ENCODE measurements at regions not wholly inside any gene's neighbourhood (a gene's known extent, or its start where the extent isn't known, plus 50 kb on each side); places are given as distances from the start of the nearest gene placed in this dataset.

DNA sequence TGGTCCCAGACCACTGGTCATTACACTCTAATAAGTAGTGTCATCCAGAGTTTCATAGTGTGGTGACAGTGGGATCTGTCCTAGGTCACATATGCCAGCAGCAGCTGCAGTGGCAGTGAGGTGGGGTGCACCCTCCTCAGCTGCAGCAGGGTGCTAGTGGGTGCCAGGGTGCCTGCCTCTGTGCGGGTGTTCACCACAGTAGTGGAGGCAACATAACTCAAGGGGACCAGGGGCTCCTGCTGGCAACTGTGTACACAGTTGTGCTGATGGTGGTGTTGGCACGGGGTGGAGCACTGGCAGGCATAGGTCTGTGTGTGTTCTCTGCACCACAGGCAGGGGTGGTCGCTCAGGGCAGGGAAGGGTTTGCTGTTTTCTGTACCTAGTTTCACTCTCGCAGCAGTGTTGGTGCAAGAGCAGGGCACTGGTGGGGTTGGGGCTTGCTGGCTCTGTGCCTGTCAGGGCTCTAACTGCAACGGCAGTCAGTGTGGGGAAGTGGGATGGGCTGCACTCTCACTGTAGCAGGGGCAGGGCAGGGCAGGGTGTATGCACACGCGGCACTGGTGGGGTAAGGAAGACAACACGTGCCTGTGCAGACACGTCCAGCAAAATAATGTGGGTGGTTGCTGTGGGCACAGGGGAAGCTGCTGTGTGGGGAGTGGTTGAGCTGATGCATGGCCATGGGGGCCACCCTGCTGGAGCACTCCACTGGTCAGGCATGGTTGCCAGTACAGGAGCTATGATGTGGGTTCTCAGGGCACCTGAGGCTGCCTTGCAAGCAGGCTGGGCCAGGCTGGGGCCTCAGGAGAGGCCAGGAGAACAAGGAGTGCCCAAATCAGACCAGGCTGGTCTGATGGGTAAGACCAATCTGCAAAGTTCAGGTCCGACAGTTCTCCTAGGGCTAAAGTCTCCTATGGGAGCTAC lies 226.6 kb downstream of the MEIS1 start:
- TF ChIP-seq, protein P1, sequence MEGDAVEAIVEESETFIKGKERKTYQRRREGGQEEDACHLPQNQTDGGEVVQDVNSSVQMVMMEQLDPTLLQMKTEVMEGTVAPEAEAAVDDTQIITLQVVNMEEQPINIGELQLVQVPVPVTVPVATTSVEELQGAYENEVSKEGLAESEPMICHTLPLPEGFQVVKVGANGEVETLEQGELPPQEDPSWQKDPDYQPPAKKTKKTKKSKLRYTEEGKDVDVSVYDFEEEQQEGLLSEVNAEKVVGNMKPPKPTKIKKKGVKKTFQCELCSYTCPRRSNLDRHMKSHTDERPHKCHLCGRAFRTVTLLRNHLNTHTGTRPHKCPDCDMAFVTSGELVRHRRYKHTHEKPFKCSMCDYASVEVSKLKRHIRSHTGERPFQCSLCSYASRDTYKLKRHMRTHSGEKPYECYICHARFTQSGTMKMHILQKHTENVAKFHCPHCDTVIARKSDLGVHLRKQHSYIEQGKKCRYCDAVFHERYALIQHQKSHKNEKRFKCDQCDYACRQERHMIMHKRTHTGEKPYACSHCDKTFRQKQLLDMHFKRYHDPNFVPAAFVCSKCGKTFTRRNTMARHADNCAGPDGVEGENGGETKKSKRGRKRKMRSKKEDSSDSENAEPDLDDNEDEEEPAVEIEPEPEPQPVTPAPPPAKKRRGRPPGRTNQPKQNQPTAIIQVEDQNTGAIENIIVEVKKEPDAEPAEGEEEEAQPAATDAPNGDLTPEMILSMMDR (IDR thresholded peaks at IDR 0.05; ENCODE audit: extremely low read depth, missing control alignments) = no peak
- no peak for DNase-seq (ENCODE audit: low spot score)

DNA sequence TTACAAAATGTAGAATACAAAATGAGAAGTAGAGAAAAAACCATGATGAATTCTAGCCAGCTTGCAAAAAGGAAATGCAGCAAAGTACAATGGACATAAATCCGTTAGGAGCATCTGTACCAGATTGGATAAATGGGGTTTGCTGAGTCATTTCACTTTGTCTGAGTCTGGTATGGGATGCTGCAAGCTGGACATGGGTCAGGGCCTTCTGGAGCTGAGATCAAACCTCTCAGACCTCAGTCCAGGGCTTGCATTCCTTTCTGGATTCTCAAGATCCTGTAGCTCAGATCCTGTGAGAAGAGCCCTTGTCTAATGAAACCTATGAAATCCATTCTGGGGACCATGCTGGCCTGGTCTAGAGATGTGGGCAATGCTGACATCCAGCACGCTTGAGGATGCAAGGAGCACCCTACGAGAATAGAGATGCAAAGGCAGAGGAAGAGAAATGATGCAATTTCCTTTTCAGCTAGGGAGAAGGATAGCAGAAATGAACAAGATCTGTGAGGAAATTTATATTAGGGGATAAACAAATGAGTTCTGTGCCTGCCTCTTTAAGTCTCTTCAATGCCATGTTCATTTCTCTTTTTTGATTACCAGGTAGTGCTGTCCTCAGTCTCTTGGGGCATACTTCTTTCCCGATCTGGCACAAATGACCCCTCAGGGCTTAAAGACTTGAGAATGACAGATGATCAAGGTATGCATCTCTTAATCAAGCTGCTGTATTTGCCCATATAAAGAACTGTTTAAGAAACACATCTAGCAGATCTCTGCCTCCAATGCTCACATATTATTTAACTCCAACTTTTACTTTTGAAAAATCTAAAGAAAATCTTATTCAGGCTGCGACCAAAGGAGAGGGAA lies 230.4 kb downstream of the MEIS1 start:
- TF ChIP-seq, protein P1 (IDR thresholded peaks at IDR 0.05; ENCODE audit: extremely low read depth, missing control alignments) = no peak
- DNase-seq (ENCODE audit: low spot score) = no peak

DNA sequence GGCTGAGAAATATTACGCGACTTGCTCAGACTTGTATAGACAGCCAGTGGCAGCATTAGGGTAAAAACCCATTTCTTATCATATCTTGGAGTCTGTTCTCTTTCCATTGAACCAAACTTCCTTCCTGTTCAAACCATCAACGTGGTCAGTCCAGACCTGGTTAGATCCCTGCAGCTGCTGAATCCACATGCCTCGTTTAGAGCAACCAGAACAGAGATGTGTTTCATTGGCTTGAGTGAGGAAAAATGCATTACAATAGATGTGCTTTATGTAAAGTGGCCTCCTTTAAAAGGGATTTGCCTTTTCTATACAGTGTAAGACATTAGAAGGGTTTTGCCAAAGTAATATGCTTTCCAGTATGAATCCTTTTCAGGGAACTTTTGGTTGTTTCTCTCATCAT lies 232.4 kb downstream of the MEIS1 start:
- DNase-seq (ENCODE audit: low spot score) = no peak
- TF ChIP-seq, protein P1 (IDR thresholded peaks at IDR 0.05; ENCODE audit: extremely low read depth, missing control alignments) = no peak

DNA sequence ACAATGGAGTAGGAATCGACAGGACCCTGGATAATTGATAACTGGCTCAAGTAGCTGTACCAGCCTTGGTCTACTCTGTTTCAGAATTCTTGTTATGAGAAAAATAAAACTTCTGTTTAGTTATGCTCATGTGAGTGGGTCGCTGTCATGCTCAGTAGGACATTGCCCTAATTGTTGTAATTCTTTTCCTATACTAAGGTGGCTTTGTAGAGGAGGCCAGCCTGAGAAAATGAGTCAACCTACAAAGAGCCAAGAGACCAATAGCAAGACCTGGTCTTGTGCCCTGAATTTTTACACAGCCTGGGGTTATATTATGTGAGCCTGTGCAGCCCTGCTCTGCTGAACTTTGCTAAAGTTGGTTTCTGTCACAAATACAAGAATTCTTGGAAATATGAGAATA lies 238.4 kb downstream of the MEIS1 start:
- DNase-seq (ENCODE audit: low spot score) = no peak
- TF ChIP-seq, protein P1 (IDR thresholded peaks at IDR 0.05; ENCODE audit: extremely low read depth, missing control alignments) = no peak

DNA sequence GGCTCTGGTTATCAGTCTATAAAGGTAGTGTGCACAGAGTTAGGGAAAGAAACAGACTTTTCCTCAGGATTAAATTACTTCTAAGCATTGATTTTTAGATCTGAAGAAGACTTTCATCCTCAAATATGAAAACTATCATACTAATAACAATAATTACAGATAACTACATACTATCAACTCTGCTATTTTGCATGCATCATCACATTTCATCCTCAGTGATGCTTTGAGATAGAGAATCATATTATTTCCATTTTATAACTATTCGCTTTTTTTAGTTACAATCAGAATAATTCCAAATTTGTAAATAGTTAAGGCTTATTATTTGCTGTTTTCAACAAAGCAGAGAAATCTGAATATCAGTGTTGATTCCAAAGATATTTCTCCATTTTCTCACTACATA lies 239.2 kb downstream of the MEIS1 start:
- TF ChIP-seq, protein P1 (IDR thresholded peaks at IDR 0.05; ENCODE audit: extremely low read depth, missing control alignments) = no peak
- no peak for DNase-seq (ENCODE audit: low spot score)

DNA sequence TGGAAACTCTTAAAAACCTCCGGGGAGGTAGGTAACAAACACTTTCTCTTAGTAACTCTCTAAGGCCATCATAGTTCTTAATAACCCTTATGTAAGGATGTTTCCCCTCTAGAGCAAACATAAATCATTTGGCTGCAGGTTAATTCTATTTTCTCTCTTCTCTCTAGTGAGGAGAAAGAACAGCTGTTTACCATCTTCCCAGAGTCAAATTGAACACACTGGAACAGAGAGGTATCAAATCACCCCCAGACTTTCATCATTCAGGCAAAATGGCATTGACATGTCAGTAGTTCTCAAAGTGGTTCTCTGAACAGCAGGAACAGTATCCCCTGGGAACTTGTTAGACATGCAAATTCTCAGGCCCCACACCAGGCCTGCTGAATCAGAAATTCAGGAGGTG lies 240.7 kb downstream of the MEIS1 start:
- no peak for DNase-seq (ENCODE audit: low spot score)
- TF ChIP-seq, protein P1 (IDR thresholded peaks at IDR 0.05; ENCODE audit: extremely low read depth, missing control alignments) = no peak

DNA sequence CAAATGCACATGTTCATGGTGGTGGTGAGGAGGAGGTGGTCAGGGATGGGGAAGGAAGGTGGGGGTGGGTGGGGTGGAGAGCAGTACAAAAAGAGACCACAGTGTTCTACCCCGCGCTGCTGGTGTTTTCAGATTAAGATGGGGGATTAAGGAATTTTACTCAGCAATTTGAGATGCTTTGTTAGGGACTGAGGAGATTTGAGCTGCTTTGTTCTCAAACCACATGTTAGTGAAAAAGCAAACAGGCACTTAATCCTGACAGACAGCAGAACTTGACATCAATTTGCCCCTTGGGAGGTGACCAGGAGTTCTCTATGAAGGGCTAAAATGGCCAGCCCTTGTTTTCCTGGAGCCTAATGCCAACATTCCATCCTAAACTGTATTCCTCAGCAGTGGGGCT lies 244.5 kb downstream of the MEIS1 start:
- DNase-seq (ENCODE audit: low spot score) = no peak
- TF ChIP-seq, protein P1 (IDR thresholded peaks at IDR 0.05; ENCODE audit: extremely low read depth, missing control alignments) = no peak
